ENCODE measurements at regions not wholly inside any gene's neighbourhood (a gene's known extent, or its start where the extent isn't known, plus 50 kb on each side); places are given as distances from the start of the nearest gene placed in this dataset.

DNA sequence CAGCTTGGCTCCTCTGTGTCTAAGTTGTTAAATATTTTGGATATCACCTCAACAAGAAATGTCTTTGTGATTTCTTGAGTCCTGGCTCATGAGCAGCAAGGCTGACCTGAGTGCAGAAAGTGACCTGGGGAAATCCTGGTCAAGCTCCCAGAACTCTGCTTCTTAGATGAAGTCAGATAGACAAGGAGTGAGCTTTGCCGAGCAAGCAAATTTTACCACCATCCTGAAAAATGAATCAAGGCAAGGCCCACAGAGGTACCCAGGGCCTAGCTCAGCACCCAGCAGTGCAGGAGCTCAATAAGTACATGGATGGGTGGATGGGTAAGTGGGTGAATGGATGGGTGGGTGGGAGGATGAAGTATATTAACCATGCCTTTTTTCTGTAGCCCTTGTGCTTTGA lies 291.8 kb downstream of the UACA start:
- ChIA-PET POLR2A (no interaction called here), RAD21 (ENCODE audit: low non-redundant PET in 1 of 2, low total read pairs in 2 of 2, uncharacterized antibody in 2 of 2, unreplicated experiment in 2 of 2) (interaction anchor here in 1 of 2 experiments (0.5 kb wide), 1 partner anchor 370 kb away, joined by 4 read pairs; no protein-coding TSS in a partner anchor), CTCF (no interaction called here)
- Histone ChIP-seq H3K9me3 (ENCODE audit: control insufficient read depth in 1 of 2, insufficient read depth in 1 of 2, low read depth in 1 of 2, low read length in 2 of 2) (no peaks in the 10 kb centered on the region), H2AFZ (ENCODE audit: low read depth, low read length, poor library complexity, severe bottlenecking) (no peak overlapping the region), H3K4me2 (ENCODE audit: low read length) (no peak overlapping the region), H3K9me2 (ENCODE audit: insufficient read depth) (no peaks in the 10 kb centered on the region), H3K4me1 (ENCODE audit: control insufficient read depth in 1 of 2, insufficient read depth in 2 of 2, low read length in 2 of 2) (peaks cover 26 to 31% of the 10 kb centered on the region in 2 experiments), H3K27ac (ENCODE audit: low read depth, low read length) (no peak overlapping the region), H3K27me3 (ENCODE audit: insufficient read depth, low read length) (peaks cover 8% of the 10 kb centered on the region; the same call in 1 of the 2 replicates), H3K9ac (ENCODE audit: low read length) (no peak overlapping the region), H4K20me1 (ENCODE audit: insufficient read depth) (no peaks in the 10 kb centered on the region), H3K4me3 (replicated peaks in 1 of 2; ENCODE audit: low read depth in 1 of 2, low read length in 2 of 2) (no peak overlapping the region), H3K79me2 (ENCODE audit: insufficient read depth, low read length) (no peaks in the 10 kb centered on the region), H3K36me3 (ENCODE audit: control insufficient read depth in 1 of 2, insufficient read depth in 2 of 2, low read length in 2 of 2) (no peaks in the 10 kb centered on the region)
- no TSS peak for BruUV-seq (replicated peaks)
- no peak for ATAC-seq
- TF ChIP-seq SP1 (IDR thresholded peaks at IDR 0.05; ENCODE audit: low read depth) (no peak), FOSL1 (IDR thresholded peaks at IDR 0.05; ENCODE audit: low read depth) (no peak), JUND (IDR thresholded peaks at IDR 0.05) (no peak), SRF (IDR thresholded peaks at IDR 0.05; ENCODE audit: low read depth) (no peak), SIN3A (IDR thresholded peaks at IDR 0.05; ENCODE audit: low read depth) (no peak), EZH2 (IDR thresholded peaks at IDR 0.05) (no peak), CEBPB (IDR thresholded peaks at IDR 0.05; ENCODE audit: low read depth) (no peak), ELF1 (IDR thresholded peaks at IDR 0.05; ENCODE audit: borderline replicate concordance, low read depth) (no peak), YY1 (IDR thresholded peaks at IDR 0.05; ENCODE audit: extremely low read depth, insufficient replicate concordance, low read depth, low read length) (no peak), POLR2A (IDR thresholded peaks at IDR 0.05; ENCODE audit: borderline replicate concordance, extremely low read depth, insufficient read depth, insufficient read length) (no peak), EGR1 (IDR thresholded peaks at IDR 0.05; ENCODE audit: low read depth) (no peak), RAD21 (IDR thresholded peaks at IDR 0.05; ENCODE audit: low read depth) (no peak), TCF7L2 (IDR thresholded peaks at IDR 0.05; ENCODE audit: borderline replicate concordance, extremely low read depth, insufficient read depth, insufficient read length) (no peak), EZH2phosphoT487 (IDR thresholded peaks at IDR 0.05; ENCODE audit: borderline replicate concordance) (no peak)
- TF ChIP-seq, protein P1, sequence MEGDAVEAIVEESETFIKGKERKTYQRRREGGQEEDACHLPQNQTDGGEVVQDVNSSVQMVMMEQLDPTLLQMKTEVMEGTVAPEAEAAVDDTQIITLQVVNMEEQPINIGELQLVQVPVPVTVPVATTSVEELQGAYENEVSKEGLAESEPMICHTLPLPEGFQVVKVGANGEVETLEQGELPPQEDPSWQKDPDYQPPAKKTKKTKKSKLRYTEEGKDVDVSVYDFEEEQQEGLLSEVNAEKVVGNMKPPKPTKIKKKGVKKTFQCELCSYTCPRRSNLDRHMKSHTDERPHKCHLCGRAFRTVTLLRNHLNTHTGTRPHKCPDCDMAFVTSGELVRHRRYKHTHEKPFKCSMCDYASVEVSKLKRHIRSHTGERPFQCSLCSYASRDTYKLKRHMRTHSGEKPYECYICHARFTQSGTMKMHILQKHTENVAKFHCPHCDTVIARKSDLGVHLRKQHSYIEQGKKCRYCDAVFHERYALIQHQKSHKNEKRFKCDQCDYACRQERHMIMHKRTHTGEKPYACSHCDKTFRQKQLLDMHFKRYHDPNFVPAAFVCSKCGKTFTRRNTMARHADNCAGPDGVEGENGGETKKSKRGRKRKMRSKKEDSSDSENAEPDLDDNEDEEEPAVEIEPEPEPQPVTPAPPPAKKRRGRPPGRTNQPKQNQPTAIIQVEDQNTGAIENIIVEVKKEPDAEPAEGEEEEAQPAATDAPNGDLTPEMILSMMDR (IDR thresholded peaks at IDR 0.05 in 2 of 3, conservative IDR thresholded peaks at IDR 0.05 in 1 of 3; ENCODE audit: borderline replicate concordance in 1 of 3, insufficient read depth in 1 of 3, low read depth in 2 of 3, low read length in 2 of 3): no peak
- TF ChIP-seq, protein P2, sequence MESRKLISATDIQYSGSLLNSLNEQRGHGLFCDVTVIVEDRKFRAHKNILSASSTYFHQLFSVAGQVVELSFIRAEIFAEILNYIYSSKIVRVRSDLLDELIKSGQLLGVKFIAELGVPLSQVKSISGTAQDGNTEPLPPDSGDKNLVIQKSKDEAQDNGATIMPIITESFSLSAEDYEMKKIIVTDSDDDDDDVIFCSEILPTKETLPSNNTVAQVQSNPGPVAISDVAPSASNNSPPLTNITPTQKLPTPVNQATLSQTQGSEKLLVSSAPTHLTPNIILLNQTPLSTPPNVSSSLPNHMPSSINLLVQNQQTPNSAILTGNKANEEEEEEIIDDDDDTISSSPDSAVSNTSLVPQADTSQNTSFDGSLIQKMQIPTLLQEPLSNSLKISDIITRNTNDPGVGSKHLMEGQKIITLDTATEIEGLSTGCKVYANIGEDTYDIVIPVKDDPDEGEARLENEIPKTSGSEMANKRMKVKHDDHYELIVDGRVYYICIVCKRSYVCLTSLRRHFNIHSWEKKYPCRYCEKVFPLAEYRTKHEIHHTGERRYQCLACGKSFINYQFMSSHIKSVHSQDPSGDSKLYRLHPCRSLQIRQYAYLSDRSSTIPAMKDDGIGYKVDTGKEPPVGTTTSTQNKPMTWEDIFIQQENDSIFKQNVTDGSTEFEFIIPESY (IDR thresholded peaks at IDR 0.05; ENCODE audit: extremely low read depth, insufficient replicate concordance, low read length): no peak
- TF ChIP-seq, protein P3, sequence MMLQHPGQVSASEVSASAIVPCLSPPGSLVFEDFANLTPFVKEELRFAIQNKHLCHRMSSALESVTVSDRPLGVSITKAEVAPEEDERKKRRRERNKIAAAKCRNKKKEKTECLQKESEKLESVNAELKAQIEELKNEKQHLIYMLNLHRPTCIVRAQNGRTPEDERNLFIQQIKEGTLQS (IDR thresholded peaks at IDR 0.05): no peak
- TF ChIP-seq, protein P4, sequence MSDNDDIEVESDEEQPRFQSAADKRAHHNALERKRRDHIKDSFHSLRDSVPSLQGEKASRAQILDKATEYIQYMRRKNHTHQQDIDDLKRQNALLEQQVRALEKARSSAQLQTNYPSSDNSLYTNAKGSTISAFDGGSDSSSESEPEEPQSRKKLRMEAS (IDR thresholded peaks at IDR 0.05): no peak
- TF ChIP-seq, protein P5, sequence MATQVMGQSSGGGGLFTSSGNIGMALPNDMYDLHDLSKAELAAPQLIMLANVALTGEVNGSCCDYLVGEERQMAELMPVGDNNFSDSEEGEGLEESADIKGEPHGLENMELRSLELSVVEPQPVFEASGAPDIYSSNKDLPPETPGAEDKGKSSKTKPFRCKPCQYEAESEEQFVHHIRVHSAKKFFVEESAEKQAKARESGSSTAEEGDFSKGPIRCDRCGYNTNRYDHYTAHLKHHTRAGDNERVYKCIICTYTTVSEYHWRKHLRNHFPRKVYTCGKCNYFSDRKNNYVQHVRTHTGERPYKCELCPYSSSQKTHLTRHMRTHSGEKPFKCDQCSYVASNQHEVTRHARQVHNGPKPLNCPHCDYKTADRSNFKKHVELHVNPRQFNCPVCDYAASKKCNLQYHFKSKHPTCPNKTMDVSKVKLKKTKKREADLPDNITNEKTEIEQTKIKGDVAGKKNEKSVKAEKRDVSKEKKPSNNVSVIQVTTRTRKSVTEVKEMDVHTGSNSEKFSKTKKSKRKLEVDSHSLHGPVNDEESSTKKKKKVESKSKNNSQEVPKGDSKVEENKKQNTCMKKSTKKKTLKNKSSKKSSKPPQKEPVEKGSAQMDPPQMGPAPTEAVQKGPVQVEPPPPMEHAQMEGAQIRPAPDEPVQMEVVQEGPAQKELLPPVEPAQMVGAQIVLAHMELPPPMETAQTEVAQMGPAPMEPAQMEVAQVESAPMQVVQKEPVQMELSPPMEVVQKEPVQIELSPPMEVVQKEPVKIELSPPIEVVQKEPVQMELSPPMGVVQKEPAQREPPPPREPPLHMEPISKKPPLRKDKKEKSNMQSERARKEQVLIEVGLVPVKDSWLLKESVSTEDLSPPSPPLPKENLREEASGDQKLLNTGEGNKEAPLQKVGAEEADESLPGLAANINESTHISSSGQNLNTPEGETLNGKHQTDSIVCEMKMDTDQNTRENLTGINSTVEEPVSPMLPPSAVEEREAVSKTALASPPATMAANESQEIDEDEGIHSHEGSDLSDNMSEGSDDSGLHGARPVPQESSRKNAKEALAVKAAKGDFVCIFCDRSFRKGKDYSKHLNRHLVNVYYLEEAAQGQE (IDR thresholded peaks at IDR 0.05; ENCODE audit: low read depth): no peak
- intact Hi-C loops (cut with micrococcal nuclease): no loop called here
- DNase-seq (ENCODE audit: low read depth, low spot score): no peak
